CD14-positive monocyte (primary cell): ENCODE measurements at regions not wholly inside any gene's neighbourhood (a gene's known extent, or its start where the extent isn't known, plus 50 kb on each side); places are given as distances from the start of the nearest gene placed in this dataset.

Source experiments
- DNase-seq, 3 donors: peaks; one replicate each; pipeline ENCODE4 v3.0.0-alpha.2; 2011 to 2022
- H2AFZ ChIP-seq: 2 replicates; pipeline ENCODE4 v1.6.0; 2012; ENCODE audit warnings: mild to moderate bottlenecking, low read depth, low read length, inconsistent platforms; ENCODE audit not compliant: insufficient read depth, poor library complexity, severe bottlenecking
- H3K27ac ChIP-seq, 2 donors: 1 replicate in 1 of 2; 2 replicates in 1 of 2; pipeline ENCODE4 v1.5.1; 2012 to 2013; ENCODE audit warnings: low read length in 2 of 2, control low read depth in 1 of 2, inconsistent platforms in 1 of 2, low read depth in 1 of 2, mild to moderate bottlenecking in 1 of 2
- H3K27me3 ChIP-seq, 2 donors: one replicate each; pipeline versions ENCODE4 v1.6.0 to v1.6.1; 2011 to 2013; ENCODE audit warnings: low read length in 2 of 2; ENCODE audit not compliant: control insufficient read depth in 2 of 2, insufficient read depth in 2 of 2
- H3K36me3 ChIP-seq, 2 donors: replicated peaks in 1 of 2; 1 replicate in 1 of 2; 2 replicates in 1 of 2; pipeline versions ENCODE4 v1.5.1 to v1.6.1; 2012 to 2013; ENCODE audit warnings: low read length in 2 of 2, control low read depth in 1 of 2, inconsistent platforms in 1 of 2, mild to moderate bottlenecking in 1 of 2; ENCODE audit not compliant: insufficient read depth in 2 of 2, control insufficient read depth in 1 of 2
- H3K4me1 ChIP-seq, 2 donors: 1 replicate in 1 of 2; 2 replicates in 1 of 2; pipeline versions ENCODE4 v1.5.1 to v1.6.1; 2012 to 2013; ENCODE audit warnings: low read length in 2 of 2, control low read depth in 1 of 2, inconsistent platforms in 1 of 2, mild to moderate bottlenecking in 1 of 2, moderate library complexity in 1 of 2; ENCODE audit not compliant: insufficient read depth in 2 of 2, control insufficient read depth in 1 of 2
- H3K4me2 ChIP-seq: replicated peaks from 2 replicates; pipeline ENCODE3; 2012; ENCODE audit warnings: low read length, moderate library complexity, mild to moderate bottlenecking; ENCODE audit not compliant: poor library complexity, severe bottlenecking; ENCODE audit errors: extremely low read depth
- H3K4me3 ChIP-seq, 3 experiments: fragments of 200-600 bp in 1 of 3; sonication (generic) in 1 of 3; replicated peaks in 1 of 3; 1 replicate in 2 of 3; 2 replicates in 1 of 3; pipeline ENCODE4 v1.5.1; 2011 to 2013; ENCODE audit warnings: low read length in 3 of 3, mild to moderate bottlenecking in 3 of 3, control low read depth in 2 of 3, low read depth in 2 of 3, inconsistent platforms in 1 of 3, moderate library complexity in 1 of 3
- H3K79me2 ChIP-seq: 2 replicates; pipeline ENCODE4 v1.6.0; 2012; ENCODE audit warnings: mild to moderate bottlenecking, control low read depth, inconsistent platforms, low read length, moderate library complexity; ENCODE audit not compliant: insufficient read depth
- H3K9ac ChIP-seq: 2 replicates; pipeline ENCODE4 v1.6.0; 2017; ENCODE audit warnings: low read length, mild to moderate bottlenecking; ENCODE audit not compliant: insufficient read depth, poor library complexity, severe bottlenecking
- H3K9me3 ChIP-seq, 2 donors: replicated peaks in 1 of 2; 1 replicate in 1 of 2; 2 replicates in 1 of 2; pipeline versions ENCODE4 v1.5.1 to v1.6.1; 2012 to 2013; ENCODE audit warnings: low read length in 2 of 2, control low read depth in 1 of 2; ENCODE audit not compliant: control insufficient read depth in 1 of 2, insufficient read depth in 1 of 2
- H4K20me1 ChIP-seq: 2 replicates; pipeline ENCODE4 v1.6.0; 2012; ENCODE audit warnings: mild to moderate bottlenecking, low read length, control low read depth, moderate library complexity; ENCODE audit not compliant: insufficient read depth
- H3K27ac Mint-ChIP-seq, 7 donors: one replicate each; pipeline ENCODE4 v1.8.0; 2020; ENCODE audit warnings: mild to moderate bottlenecking in 7 of 7, mixed read lengths in 7 of 7, moderate library complexity in 6 of 7, inconsistent platforms in 2 of 7
- H3K27me3 Mint-ChIP-seq, 3 donors: one replicate each; pipeline ENCODE4 v1.8.0; 2021 to 2022; ENCODE audit warnings: low read depth in 3 of 3, mild to moderate bottlenecking in 3 of 3, mixed read lengths in 3 of 3, moderate library complexity in 3 of 3, inconsistent platforms in 1 of 3
- H3K36me3 Mint-ChIP-seq, 2 donors: one replicate each; pipeline ENCODE4 v1.8.0; 2020; ENCODE audit warnings: mixed read lengths in 2 of 2, inconsistent platforms in 1 of 2, mild to moderate bottlenecking in 1 of 2
- H3K4me1 Mint-ChIP-seq: one replicate; pipeline ENCODE4 v1.8.0; 2020; ENCODE audit warnings: mild to moderate bottlenecking, mixed read lengths
- H3K4me3 Mint-ChIP-seq, 2 donors: one replicate each; pipeline ENCODE4 v1.8.0; 2020; ENCODE audit warnings: mild to moderate bottlenecking in 2 of 2, mixed read lengths in 2 of 2, moderate library complexity in 1 of 2
- H3K9me3 Mint-ChIP-seq, 7 donors: one replicate each; pipeline ENCODE4 v1.8.0; 2020 to 2022; ENCODE audit warnings: mixed read lengths in 7 of 7, mild to moderate bottlenecking in 6 of 7, moderate library complexity in 6 of 7, inconsistent platforms in 2 of 7
- CTCF ChIP-seq: fragments of 200-600 bp; IDR thresholded peaks from one replicate; pipeline ENCODE4 v1.8.0; 2022; ENCODE audit warnings: antibody characterized with exemption, mild to moderate bottlenecking
- WGBS: methylation state at CpG from one replicate; pipeline ENCODE4 v1.1.5; 2013; ENCODE audit warnings: missing lambda C conversion rate; ENCODE audit not compliant: insufficient coverage; 5-methylcytosine and 5-hydroxymethylcytosine counted together
- intact Hi-C, 2 donors: fragments of 100-400 bp; cut with micrococcal nuclease; formaldehyde crosslinking; loops; one replicate each; pipeline versions ENCODE4 v1.15.0 to v1.15.1; 2023

DNA sequence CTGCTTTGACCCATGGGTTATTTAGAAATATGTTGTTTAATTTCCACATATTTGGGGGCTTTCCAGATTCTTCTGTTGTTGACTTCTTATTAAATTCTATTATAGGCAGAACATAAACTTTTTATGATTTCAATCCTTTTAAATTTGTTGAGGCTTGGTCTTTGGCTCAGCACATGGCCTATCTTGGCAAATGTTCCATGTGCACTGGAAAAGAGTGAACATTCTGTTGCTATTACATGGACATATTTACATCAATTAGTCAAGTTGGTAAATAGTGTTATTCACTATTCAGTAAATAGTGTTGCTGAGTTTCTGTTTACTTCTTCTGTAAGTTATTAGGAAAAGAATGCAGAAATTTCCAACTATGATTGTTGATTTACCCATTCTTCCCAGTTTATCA is 75.4 kb downstream of the ETS2 start:
- Histone ChIP-seq H3K36me3 (no peaks in the 10 kb centered on the region), H3K9me3 (peaks cover 6 to 11% of the 10 kb centered on the region in 2 donors), H3K79me2 (no peaks in the 10 kb centered on the region), H3K27ac (no peak overlapping the region), H3K9ac (no peak overlapping the region), H3K4me1 (peaks cover 15 to 24% of the 10 kb centered on the region in 2 donors), H3K4me3 (no peak overlapping the region), H4K20me1 (no peaks in the 10 kb centered on the region), H3K27me3 (no peaks in the 10 kb centered on the region), H2AFZ (no peak overlapping the region), H3K4me2 (no peak overlapping the region)
- TF ChIP-seq CTCF: no peak
- Mint-ChIP-seq H3K4me3 (no peak overlapping the region), H3K27me3 (no peaks in the 10 kb centered on the region), H3K4me1 (peaks cover 23% of the 10 kb centered on the region), H3K9me3 (peaks cover 12 to 24% (median 18%) of the 10 kb centered on the region in 7 donors), H3K36me3 (peaks cover 0 to 4% of the 10 kb centered on the region in 2 donors), H3K27ac (no peak overlapping the region)
- intact Hi-C loops: no loop called here
- no peak for DNase-seq

DNA sequence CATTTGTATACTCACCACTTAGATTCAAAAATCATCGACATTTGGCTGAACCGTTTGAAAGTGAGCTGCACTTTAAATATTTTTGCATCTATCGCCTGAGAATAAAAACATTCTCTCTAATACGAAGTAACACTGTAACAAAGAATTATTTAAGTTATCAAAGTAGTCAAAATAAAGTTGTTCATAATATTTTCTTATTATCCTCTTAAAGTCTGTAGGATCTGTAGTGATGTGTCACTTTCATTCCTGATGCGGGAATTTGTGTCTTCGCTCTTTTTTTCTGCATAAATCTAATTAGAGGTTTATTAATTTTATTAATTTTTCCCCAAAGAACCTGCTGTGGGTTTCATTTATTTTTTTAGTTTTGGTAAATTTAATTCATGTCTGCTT is 74.8 kb downstream of the ETS2 start:
- peaks cover 9 to 19% (median 13%) of the 10 kb centered on the region in 7 donors for H3K9me3 Mint-ChIP-seq

More for the DNA sequence above, 74.8 kb downstream of the ETS2 start:
- Mint-ChIP-seq H3K27me3 (no peaks in the 10 kb centered on the region), H3K36me3 (peaks cover 0 to 4% of the 10 kb centered on the region in 2 donors), H3K4me1 (peaks cover 28% of the 10 kb centered on the region), H3K27ac (no peak overlapping the region), H3K4me3 (no peak overlapping the region)
- no peak overlapping the region for H2AFZ ChIP-seq
- H3K9ac ChIP-seq: no peak overlapping the region
- no peak for DNase-seq
- no peak overlapping the region for H3K4me2 ChIP-seq
- H3K79me2 ChIP-seq: no peaks in the 10 kb centered on the region
- H3K4me1 ChIP-seq: peaks cover 20 to 29% of the 10 kb centered on the region in 2 donors
- H3K36me3 ChIP-seq: no peaks in the 10 kb centered on the region
- intact Hi-C loops: no loop called here
- H3K4me3 ChIP-seq: no peak overlapping the region
- peaks cover 5 to 11% of the 10 kb centered on the region in 2 donors for H3K9me3 ChIP-seq
- no peaks in the 10 kb centered on the region for H4K20me1 ChIP-seq
- no peak overlapping the region for H3K27ac ChIP-seq
- no peaks in the 10 kb centered on the region for H3K27me3 ChIP-seq
- WGBS: no CpG with 5 or more reads among the region's 6 CpGs
- no peak for TF ChIP-seq CTCF
